HCT116 (cell line): ENCODE measurements at regions not wholly inside any gene's neighbourhood (a gene's known extent, or its start where the extent isn't known, plus 50 kb on each side); places are given as distances from the start of the nearest gene placed in this dataset.

ENCODE experiments used
- ATAC-seq: fragments of 200-7000 bp; cut with Tn5 transposase; 2 replicates; pipeline ENCODE4 v1.9.1; 2020; ENCODE audit warnings: mild to moderate bottlenecking, moderate library complexity
- BruUV-seq: library from RNA; stranded (reverse); fragments of 400-500 nt; replicated peaks from 2 replicates; lab custom pipeline; 2021; lab: Mats Ljungman, UMichigan
- CTCF ChIA-PET: fragments of 300-600 bp; sonication (Branson Sonifier 250); formaldehyde crosslinking; loops from one replicate; lab custom pipeline; 2021; ENCODE audit warnings: antibody characterized with exemption; lab: Charles Lee
- POLR2A ChIA-PET: fragments of 300-600, 350-600 bp; sonication (Branson Sonifier 250); formaldehyde crosslinking; loops from one replicate; lab custom pipeline; 2021; ENCODE audit warnings: antibody characterized with exemption; lab: Charles Lee
- RAD21 ChIA-PET, 2 experiments: fragments of 300-600 bp; sonication (Branson Sonifier 250); formaldehyde crosslinking; loops; one replicate each; lab custom pipeline; 2023; ENCODE audit warnings: low total read pairs in 2 of 2; ENCODE audit not compliant: uncharacterized antibody in 2 of 2, unreplicated experiment in 2 of 2, low non-redundant PET in 1 of 2; lab: Charles Lee
- DNase-seq: peaks from one replicate; pipeline ENCODE4 v3.0.0-alpha.2; 2010; ENCODE audit warnings: low read depth, low spot score
- H2AFZ ChIP-seq: fragments of 200-600 bp; shearing (Covaris generic), sonication (generic); 2 replicates; pipeline ENCODE4 v1.6.1; 2017; ENCODE audit warnings: low read depth, mixed run types, mixed read lengths, antibody characterized with exemption, low read length; ENCODE audit not compliant: poor library complexity, severe bottlenecking
- H3K27ac ChIP-seq: 2 replicates; pipeline ENCODE4 v1.5.1; 2012; ENCODE audit warnings: low read depth, low read length
- H3K27me3 ChIP-seq: fragments of 200-600 bp; sonication (generic); 2 replicates; pipeline ENCODE4 v1.6.1; 2016; ENCODE audit warnings: mixed run types, low read length, mixed read lengths; ENCODE audit not compliant: insufficient read depth
- H3K36me3 ChIP-seq, 2 experiments: fragments of 200-500 bp in 1 of 2; fragments of 200-600 bp in 1 of 2; sonication (Bioruptor generic) in 1 of 2; sonication (generic) in 1 of 2; 2 replicates each; pipeline versions ENCODE4 v1.5.1 to v1.6.1; 2014 to 2016; ENCODE audit warnings: low read length in 2 of 2, inconsistent platforms in 1 of 2, mixed read lengths in 1 of 2, mixed run types in 1 of 2; ENCODE audit not compliant: insufficient read depth in 2 of 2, control insufficient read depth in 1 of 2
- H3K4me1 ChIP-seq, 2 experiments: fragments of 200-600 bp in 1 of 2; sonication (generic) in 1 of 2; 2 replicates each; pipeline versions ENCODE4 v1.5.1 to v1.6.1; 2012 to 2017; ENCODE audit warnings: low read length in 2 of 2, inconsistent platforms in 1 of 2, mild to moderate bottlenecking in 1 of 2, mixed read lengths in 1 of 2, mixed run types in 1 of 2, moderate library complexity in 1 of 2; ENCODE audit not compliant: insufficient read depth in 2 of 2, control insufficient read depth in 1 of 2
- H3K4me2 ChIP-seq: fragments of 200-600 bp; sonication (generic); 2 replicates; pipeline ENCODE4 v1.6.1; 2017; ENCODE audit warnings: mixed run types, low read length, mixed read lengths
- H3K4me3 ChIP-seq, 2 experiments: fragments of 200-600 bp in 1 of 2; sonication (generic) in 1 of 2; replicated peaks in 1 of 2; 2 replicates each; pipeline ENCODE4 v1.5.1; 2011 to 2016; ENCODE audit warnings: low read length in 2 of 2, control low read depth in 1 of 2, low read depth in 1 of 2, mild to moderate bottlenecking in 1 of 2, mixed read lengths in 1 of 2, mixed run types in 1 of 2
- H3K79me2 ChIP-seq: fragments of 200-600 bp; sonication (generic); 2 replicates; pipeline ENCODE4 v1.6.1; 2017; ENCODE audit warnings: mild to moderate bottlenecking, mixed run types, low read length, moderate library complexity, mixed read lengths; ENCODE audit not compliant: insufficient read depth
- H3K9ac ChIP-seq: fragments of 200-600 bp; sonication (generic); 2 replicates; pipeline ENCODE4 v1.6.1; 2016; ENCODE audit warnings: low read length, mixed read lengths
- H3K9me2 ChIP-seq: fragments of 200-600 bp; sonication (generic), shearing (Covaris generic); 2 replicates; pipeline ENCODE4 v1.6.1; 2017; ENCODE audit warnings: mixed run types, mild to moderate bottlenecking, moderate library complexity; ENCODE audit not compliant: insufficient read depth
- H3K9me3 ChIP-seq, 2 experiments: fragments of 200-500 bp in 1 of 2; fragments of 200-600 bp in 1 of 2; sonication (Bioruptor generic) in 1 of 2; sonication (generic) in 1 of 2; 2 replicates each; pipeline ENCODE4 v1.6.1; 2014 to 2017; ENCODE audit warnings: low read length in 2 of 2, mixed read lengths in 2 of 2, inconsistent platforms in 1 of 2, low read depth in 1 of 2, mild to moderate bottlenecking in 1 of 2, mixed run types in 1 of 2, moderate library complexity in 1 of 2; ENCODE audit not compliant: control insufficient read depth in 1 of 2, insufficient read depth in 1 of 2
- H4K20me1 ChIP-seq: fragments of 200-600 bp; sonication (generic), shearing (Covaris generic); 2 replicates; pipeline ENCODE4 v1.6.1; 2017; ENCODE audit warnings: mixed run types, mild to moderate bottlenecking, moderate library complexity; ENCODE audit not compliant: insufficient read depth
- CBX3 ChIP-seq: IDR thresholded peaks from 2 replicates; pipeline ENCODE4 v1.6.1; 2012; ENCODE audit warnings: low read depth
- CEBPB ChIP-seq: IDR thresholded peaks from 2 replicates; pipeline ENCODE4 v1.6.1; 2012; ENCODE audit warnings: low read depth
- EGR1 ChIP-seq: IDR thresholded peaks from 2 replicates; pipeline ENCODE4 v1.6.1; 2012; ENCODE audit warnings: low read depth
- ELF1 ChIP-seq: IDR thresholded peaks from 2 replicates; pipeline ENCODE4 v1.6.1; 2012; ENCODE audit warnings: low read depth, borderline replicate concordance
- EZH2 ChIP-seq: fragments of 200-600 bp; sonication (generic); IDR thresholded peaks from 2 replicates; pipeline ENCODE4 v1.6.1; 2017; ENCODE audit warnings: antibody characterized with exemption, mixed run types
- EZH2phosphoT487 ChIP-seq: fragments of 200-600 bp; IDR thresholded peaks from 2 replicates; pipeline ENCODE4 v1.6.1; 2018; ENCODE audit warnings: antibody characterized with exemption, borderline replicate concordance
- FOSL1 ChIP-seq: IDR thresholded peaks from 2 replicates; pipeline ENCODE4 v1.6.1; 2012; ENCODE audit warnings: low read depth
- JUND ChIP-seq: IDR thresholded peaks from 2 replicates; pipeline ENCODE4 v1.6.1; 2012
- POLR2A ChIP-seq: IDR thresholded peaks from 2 replicates; pipeline ENCODE4 v1.7.0; 2011; ENCODE audit warnings: borderline replicate concordance; ENCODE audit not compliant: insufficient read depth, insufficient read length; ENCODE audit errors: extremely low read depth
- POLR2AphosphoS5 ChIP-seq: IDR thresholded peaks from 2 replicates; pipeline ENCODE4 v1.6.1; 2011; ENCODE audit warnings: mild to moderate bottlenecking, low read depth, low read length, moderate library complexity
- SIN3A ChIP-seq: IDR thresholded peaks from 2 replicates; pipeline ENCODE4 v1.6.1; 2012; ENCODE audit warnings: low read depth
- SP1 ChIP-seq: IDR thresholded peaks from 2 replicates; pipeline ENCODE4 v1.6.1; 2012; ENCODE audit warnings: low read depth
- SRF ChIP-seq: IDR thresholded peaks from 2 replicates; pipeline ENCODE4 v1.6.1; 2012; ENCODE audit warnings: low read depth
- TCF7L2 ChIP-seq: IDR thresholded peaks from 2 replicates; pipeline ENCODE4 v1.7.0; 2011; ENCODE audit warnings: borderline replicate concordance, inconsistent platforms; ENCODE audit not compliant: insufficient read depth, insufficient read length; ENCODE audit errors: extremely low read depth
- ZFX ChIP-seq: fragments of 450-650 bp; IDR thresholded peaks from 2 replicates; pipeline ENCODE4 v1.6.1; 2017
- intact Hi-C: fragments of 100-400 bp; cut with micrococcal nuclease; formaldehyde crosslinking; loops from 2 replicates; pipeline ENCODE4 v1.10.0; 2022
- TF ChIP-seq, protein P1 (sequence below): IDR thresholded peaks from 2 replicates; pipeline ENCODE4 v1.6.1; 2012
- TF ChIP-seq, protein P2 (sequence below): IDR thresholded peaks from 2 replicates; pipeline ENCODE4 v1.6.1; 2011; ENCODE audit warnings: mild to moderate bottlenecking, low read length, moderate library complexity; ENCODE audit not compliant: insufficient replicate concordance; ENCODE audit errors: extremely low read depth
- TF ChIP-seq, protein P3 (sequence below): IDR thresholded peaks from 2 replicates; pipeline ENCODE4 v1.6.1; 2012; ENCODE audit warnings: low read depth
- TF ChIP-seq, protein P4 (sequence below): IDR thresholded peaks from 2 replicates; pipeline ENCODE4 v1.6.1; 2012

DNA sequence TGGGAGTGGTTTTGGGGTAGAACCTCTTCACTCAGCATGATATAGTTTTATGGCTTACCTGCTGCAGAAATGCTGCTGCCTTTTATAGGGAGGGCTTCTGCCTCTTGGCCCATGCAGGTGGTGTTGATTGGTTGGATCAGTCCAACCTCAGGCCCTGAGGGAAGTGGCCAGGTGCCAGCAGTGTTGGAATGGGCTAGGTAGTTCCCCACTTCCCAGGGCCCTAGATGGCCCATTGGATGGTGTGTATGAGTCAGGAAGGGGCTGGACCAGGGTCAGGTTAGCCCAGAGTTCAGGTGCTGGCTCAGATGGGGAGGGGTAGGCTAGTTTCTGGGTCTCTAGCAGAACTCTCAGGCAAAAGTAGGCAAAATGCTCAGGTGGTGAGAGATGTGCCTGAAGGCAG, 455.5 kb downstream of the CCSER2 start:
- ATAC-seq, result no peak; the same call in 1 of the 2 replicates
- H4K20me1 ChIP-seq, result no peaks in the 10 kb centered on the region
- RAD21 ChIA-PET, result no interaction called here

More for the DNA sequence above, 455.5 kb downstream of the CCSER2 start:
- no peak overlapping the region for H3K4me3 ChIP-seq
- BruUV-seq, result no TSS peak
- no peak overlapping the region for H3K27ac ChIP-seq
- CTCF ChIA-PET, result interaction anchor here (1.2 kb wide), 1 partner anchor 36 kb away, joined by 4 read pairs; no protein-coding TSS in a partner anchor
- H3K9me2 ChIP-seq, result no peaks in the 10 kb centered on the region
- intact Hi-C loops, result no loop called here
- no peak overlapping the region for H2AFZ ChIP-seq
- no peaks in the 10 kb centered on the region for H3K27me3 ChIP-seq
- H3K79me2 ChIP-seq, result no peaks in the 10 kb centered on the region
- POLR2A ChIA-PET, result no interaction called here
- H3K4me2 ChIP-seq, result no peak overlapping the region
- H3K9me3 ChIP-seq, result no peaks in the 10 kb centered on the region
- TF ChIP-seq SP1 (no peak), JUND (no peak), CBX3 (no peak), EGR1 (no peak), EZH2 (no peak), POLR2AphosphoS5 (no peak), SIN3A (no peak), FOSL1 (no peak), ZFX (no peak), CEBPB (no peak), ELF1 (no peak), SRF (no peak), EZH2phosphoT487 (no peak), POLR2A (no peak), TCF7L2 (no peak)
- TF ChIP-seq, protein P1, sequence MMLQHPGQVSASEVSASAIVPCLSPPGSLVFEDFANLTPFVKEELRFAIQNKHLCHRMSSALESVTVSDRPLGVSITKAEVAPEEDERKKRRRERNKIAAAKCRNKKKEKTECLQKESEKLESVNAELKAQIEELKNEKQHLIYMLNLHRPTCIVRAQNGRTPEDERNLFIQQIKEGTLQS, result no peak
- TF ChIP-seq, protein P2, sequence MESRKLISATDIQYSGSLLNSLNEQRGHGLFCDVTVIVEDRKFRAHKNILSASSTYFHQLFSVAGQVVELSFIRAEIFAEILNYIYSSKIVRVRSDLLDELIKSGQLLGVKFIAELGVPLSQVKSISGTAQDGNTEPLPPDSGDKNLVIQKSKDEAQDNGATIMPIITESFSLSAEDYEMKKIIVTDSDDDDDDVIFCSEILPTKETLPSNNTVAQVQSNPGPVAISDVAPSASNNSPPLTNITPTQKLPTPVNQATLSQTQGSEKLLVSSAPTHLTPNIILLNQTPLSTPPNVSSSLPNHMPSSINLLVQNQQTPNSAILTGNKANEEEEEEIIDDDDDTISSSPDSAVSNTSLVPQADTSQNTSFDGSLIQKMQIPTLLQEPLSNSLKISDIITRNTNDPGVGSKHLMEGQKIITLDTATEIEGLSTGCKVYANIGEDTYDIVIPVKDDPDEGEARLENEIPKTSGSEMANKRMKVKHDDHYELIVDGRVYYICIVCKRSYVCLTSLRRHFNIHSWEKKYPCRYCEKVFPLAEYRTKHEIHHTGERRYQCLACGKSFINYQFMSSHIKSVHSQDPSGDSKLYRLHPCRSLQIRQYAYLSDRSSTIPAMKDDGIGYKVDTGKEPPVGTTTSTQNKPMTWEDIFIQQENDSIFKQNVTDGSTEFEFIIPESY, result no peak
- TF ChIP-seq, protein P3, sequence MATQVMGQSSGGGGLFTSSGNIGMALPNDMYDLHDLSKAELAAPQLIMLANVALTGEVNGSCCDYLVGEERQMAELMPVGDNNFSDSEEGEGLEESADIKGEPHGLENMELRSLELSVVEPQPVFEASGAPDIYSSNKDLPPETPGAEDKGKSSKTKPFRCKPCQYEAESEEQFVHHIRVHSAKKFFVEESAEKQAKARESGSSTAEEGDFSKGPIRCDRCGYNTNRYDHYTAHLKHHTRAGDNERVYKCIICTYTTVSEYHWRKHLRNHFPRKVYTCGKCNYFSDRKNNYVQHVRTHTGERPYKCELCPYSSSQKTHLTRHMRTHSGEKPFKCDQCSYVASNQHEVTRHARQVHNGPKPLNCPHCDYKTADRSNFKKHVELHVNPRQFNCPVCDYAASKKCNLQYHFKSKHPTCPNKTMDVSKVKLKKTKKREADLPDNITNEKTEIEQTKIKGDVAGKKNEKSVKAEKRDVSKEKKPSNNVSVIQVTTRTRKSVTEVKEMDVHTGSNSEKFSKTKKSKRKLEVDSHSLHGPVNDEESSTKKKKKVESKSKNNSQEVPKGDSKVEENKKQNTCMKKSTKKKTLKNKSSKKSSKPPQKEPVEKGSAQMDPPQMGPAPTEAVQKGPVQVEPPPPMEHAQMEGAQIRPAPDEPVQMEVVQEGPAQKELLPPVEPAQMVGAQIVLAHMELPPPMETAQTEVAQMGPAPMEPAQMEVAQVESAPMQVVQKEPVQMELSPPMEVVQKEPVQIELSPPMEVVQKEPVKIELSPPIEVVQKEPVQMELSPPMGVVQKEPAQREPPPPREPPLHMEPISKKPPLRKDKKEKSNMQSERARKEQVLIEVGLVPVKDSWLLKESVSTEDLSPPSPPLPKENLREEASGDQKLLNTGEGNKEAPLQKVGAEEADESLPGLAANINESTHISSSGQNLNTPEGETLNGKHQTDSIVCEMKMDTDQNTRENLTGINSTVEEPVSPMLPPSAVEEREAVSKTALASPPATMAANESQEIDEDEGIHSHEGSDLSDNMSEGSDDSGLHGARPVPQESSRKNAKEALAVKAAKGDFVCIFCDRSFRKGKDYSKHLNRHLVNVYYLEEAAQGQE, result no peak
- TF ChIP-seq, protein P4, sequence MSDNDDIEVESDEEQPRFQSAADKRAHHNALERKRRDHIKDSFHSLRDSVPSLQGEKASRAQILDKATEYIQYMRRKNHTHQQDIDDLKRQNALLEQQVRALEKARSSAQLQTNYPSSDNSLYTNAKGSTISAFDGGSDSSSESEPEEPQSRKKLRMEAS, result no peak
- TF ChIP-seq, all 23 proteins: peak for 0
- no peaks in the 10 kb centered on the region for H3K36me3 ChIP-seq
- H3K4me1 ChIP-seq, result no peaks in the 10 kb centered on the region
- DNase-seq, result no peak
- no peak overlapping the region for H3K9ac ChIP-seq
